Retinal pigment epithelial cell (primary cell): ENCODE measurements at regions not wholly inside any gene's neighbourhood (a gene's known extent, or its start where the extent isn't known, plus 50 kb on each side); places are given as distances from the start of the nearest gene placed in this dataset.
"Not testable (repeated sequence)": the region's sequence is repeated elsewhere in the genome, so short reads cannot be mapped to it uniquely, and the experiment has no call there.

Experiments
- DNase-seq: peaks from one replicate; pipeline ENCODE4 v3.0.0-alpha.2; 2010; ENCODE audit warnings: low read depth
- H3K4me3 ChIP-seq: 2 replicates; pipeline ENCODE4 v1.5.1; 2011; ENCODE audit warnings: mild to moderate bottlenecking, low read length, control low read depth, moderate library complexity
- CTCF ChIP-seq: conservative IDR thresholded peaks from 2 replicates; pipeline ENCODE4 v1.5.1; 2011; ENCODE audit warnings: low read depth, low read length, control low read depth, inconsistent platforms

GRCh38 chr1:203406446-203407045, 55.6 kb upstream of the FMOD start:
- no peak overlapping the region for H3K4me3 ChIP-seq
- no peak for TF ChIP-seq CTCF
- no peak for DNase-seq

GRCh38 chr1:203407296-203407695, 56.4 kb upstream of the FMOD start:
- DNase-seq = no peak
- TF ChIP-seq CTCF = no peak
- H3K4me3 ChIP-seq = no peak overlapping the region

- no peak for TF ChIP-seq CTCF
- H3K4me3 ChIP-seq = no peak overlapping the region
- peak; percentile 31 for DNase-seq
Observed at GRCh38 chr1:203408486-203409481, 57.9 kb upstream of the FMOD start.

GRCh38 chr1:203410182-203410900, 59.4 kb upstream of the FMOD start:
- TF ChIP-seq CTCF = no peak
- no peak overlapping the region for H3K4me3 ChIP-seq
- no peak for DNase-seq

GRCh38 chr1:203411431-203411830, 60.5 kb upstream of the FMOD start:
- DNase-seq, H3K4me3 ChIP-seq: not testable (repeated sequence)

GRCh38 chr1:203419558-203419957, 56.0 kb upstream of the PRELP start:
- no peak overlapping the region for H3K4me3 ChIP-seq
- TF ChIP-seq CTCF = no peak
- no peak for DNase-seq

GRCh38 chr1:203420263-203420662, 55.3 kb upstream of the PRELP start:
- no peak overlapping the region for H3K4me3 ChIP-seq
- DNase-seq = no peak
- TF ChIP-seq CTCF = no peak
